ENCODE measurements at regions not wholly inside any gene's neighbourhood (a gene's known extent, or its start where the extent isn't known, plus 50 kb on each side); places are given as distances from the start of the nearest gene placed in this dataset.

- TF ChIP-seq ZNF592 (IDR thresholded peaks at IDR 0.05) (no peak), ZNF384 (IDR thresholded peaks at IDR 0.05; ENCODE audit: borderline replicate concordance, low read depth, low read length) (no peak), IKZF1 (conservative IDR thresholded peaks at IDR 0.05) (no peak), MTA3 (IDR thresholded peaks at IDR 0.05; ENCODE audit: borderline replicate concordance, low read length) (no peak), STAT1 (conservative IDR thresholded peaks at IDR 0.05) (no peak), NBN (IDR thresholded peaks at IDR 0.05) (no peak), CREB1 (IDR thresholded peaks at IDR 0.05; ENCODE audit: low read depth) (no peak), MYB (IDR thresholded peaks at IDR 0.05; ENCODE audit: borderline replicate concordance, low read depth, low read length) (no peak), JUNB (IDR thresholded peaks at IDR 0.05) (no peak), CHD4 (IDR thresholded peaks at IDR 0.05) (no peak)
- TF ChIP-seq, protein P1, sequence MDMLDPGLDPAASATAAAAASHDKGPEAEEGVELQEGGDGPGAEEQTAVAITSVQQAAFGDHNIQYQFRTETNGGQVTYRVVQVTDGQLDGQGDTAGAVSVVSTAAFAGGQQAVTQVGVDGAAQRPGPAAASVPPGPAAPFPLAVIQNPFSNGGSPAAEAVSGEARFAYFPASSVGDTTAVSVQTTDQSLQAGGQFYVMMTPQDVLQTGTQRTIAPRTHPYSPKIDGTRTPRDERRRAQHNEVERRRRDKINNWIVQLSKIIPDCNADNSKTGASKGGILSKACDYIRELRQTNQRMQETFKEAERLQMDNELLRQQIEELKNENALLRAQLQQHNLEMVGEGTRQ (IDR thresholded peaks at IDR 0.05; ENCODE audit: borderline replicate concordance, low read depth, low read length) = no peak
Observed at GRCh38 chr9:656926-657568, 184.4 kb upstream of the DMRT1 start (continued).

Data from GM12878 (cell line).